ENCODE measurements at regions not wholly inside any gene's neighbourhood (a gene's known extent, or its start where the extent isn't known, plus 50 kb on each side); places are given as distances from the start of the nearest gene placed in this dataset.

DNA sequence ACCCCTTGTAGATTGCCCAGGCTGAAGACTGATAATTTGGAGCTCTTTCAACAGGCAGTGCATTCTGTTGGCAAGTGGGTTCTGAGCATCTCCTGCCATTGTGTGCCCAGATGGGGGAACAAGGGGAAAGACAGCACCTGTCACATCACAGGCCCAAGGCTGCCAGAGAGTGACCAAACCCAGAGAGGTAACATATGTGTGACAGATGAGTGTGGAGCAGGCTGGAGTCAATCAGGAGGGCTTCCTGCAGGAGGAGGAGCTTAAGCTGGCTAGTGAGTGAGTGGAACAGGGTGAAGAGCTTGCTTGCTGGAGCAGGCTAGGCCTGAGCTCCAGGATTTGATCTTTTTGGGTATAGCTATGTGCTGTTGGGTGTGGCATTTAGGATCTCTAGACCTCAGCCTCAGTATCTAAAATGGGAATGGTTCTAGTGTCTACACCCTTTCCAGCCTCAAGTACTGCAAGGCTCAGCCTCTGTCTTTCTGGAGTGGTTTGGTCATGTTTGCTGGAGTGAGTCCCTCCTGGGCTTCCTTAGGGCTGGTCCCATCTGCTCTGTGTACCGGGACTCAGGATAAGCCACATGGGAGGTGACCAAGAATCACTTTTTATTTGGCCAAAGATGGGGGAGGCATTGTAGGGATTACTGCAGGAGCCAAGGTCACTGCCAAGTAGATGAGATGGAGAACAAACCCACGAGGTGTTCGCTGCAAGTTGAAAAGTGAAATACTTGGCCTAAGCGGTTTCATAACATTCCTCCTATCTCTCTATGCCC is 152.4 kb upstream of the TSHZ3 start:
- no peak for DNase-seq (ENCODE audit: low read depth in 2 of 2)

DNA sequence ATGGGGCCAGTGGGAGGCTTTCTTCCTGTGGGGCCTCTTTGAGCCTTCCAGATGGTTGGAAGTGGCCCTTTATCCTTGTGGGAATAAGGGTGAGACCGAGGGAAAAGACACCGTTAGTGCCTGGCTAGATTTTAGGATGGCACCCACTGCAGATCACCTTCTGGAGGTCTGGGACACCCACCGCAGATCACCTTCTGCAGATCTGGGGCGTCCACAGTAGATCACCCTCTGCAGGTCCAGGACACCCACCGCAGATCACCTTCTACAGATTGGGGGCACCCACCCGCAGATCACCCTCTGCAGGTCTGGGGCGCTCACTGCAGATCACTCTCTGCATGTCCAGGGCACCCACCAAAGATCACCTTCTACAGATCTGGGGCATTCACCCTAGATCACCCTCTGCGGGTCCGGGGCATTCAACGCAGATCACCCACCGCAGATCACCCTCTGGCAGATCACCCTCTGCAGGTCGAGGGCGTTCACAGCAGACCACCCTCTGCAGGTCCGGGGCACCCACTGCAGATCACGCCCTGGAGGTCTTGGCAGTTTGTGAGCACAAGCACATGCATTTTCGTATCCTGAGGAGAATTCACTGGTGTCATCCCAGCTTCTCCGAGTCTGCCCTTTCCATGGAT is 153.4 kb upstream of the TSHZ3 start:
- DNase-seq (ENCODE audit: low read depth in 2 of 2), result no peak

DNA sequence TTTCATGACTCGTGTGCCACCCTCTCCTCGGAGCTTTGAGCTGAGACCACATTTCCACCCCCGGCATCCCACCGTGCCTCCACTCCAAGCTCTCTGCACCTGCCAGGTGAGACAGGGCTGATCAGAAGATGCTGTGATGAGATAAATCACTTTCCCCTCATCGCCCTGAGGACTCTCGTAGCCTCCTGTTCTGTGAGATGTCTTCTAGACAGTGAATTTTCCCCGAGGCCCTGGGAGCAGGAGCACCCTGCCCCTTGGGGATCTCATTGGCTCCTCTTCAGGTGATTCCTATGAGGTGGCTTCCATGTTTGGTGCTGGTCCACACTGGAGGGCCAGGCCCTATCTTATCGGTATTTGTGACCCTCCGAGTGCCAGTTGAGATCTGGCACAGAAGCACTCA is 154.0 kb upstream of the TSHZ3 start:
- DNase-seq (ENCODE audit: low read depth in 2 of 2), result no peak

DNA sequence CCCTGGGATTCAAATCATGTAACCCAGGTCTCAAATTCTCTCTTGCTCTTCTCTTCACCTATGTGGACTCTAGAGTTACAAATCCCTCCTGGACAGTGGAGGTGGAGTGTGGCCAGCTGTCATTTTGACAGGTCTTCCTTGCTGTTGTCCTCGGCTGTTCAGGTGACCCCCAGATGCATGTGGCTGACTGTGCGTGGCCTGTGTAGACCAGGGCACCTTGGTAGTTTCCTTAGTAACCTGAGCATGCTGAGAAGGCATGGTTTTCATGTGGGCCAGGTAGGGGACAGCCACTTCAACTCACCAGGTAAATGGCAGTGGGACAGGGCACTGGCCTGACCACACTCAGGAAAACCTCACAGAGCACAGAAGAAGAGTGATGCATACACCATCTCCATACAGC is 155.0 kb upstream of the TSHZ3 start:
- DNase-seq (ENCODE audit: low read depth in 2 of 2), result no peak

DNA sequence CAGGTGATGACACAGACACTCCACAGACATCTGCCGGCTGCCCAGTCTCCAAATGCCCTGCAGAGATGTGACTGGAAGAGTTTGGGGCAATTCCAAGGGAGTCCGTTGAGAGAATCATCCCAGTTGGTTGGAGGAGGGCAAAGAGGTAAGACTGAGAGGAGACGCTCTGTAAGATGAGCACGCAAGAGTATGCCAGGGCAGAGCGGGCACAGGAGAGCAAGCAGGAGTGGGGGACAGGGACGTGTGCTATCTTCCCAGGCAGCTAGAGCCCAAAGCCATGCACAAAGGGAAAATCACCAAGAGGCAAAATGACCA is 156.3 kb upstream of the TSHZ3 start:
- no peak for DNase-seq (ENCODE audit: low read depth in 2 of 2)

DNA sequence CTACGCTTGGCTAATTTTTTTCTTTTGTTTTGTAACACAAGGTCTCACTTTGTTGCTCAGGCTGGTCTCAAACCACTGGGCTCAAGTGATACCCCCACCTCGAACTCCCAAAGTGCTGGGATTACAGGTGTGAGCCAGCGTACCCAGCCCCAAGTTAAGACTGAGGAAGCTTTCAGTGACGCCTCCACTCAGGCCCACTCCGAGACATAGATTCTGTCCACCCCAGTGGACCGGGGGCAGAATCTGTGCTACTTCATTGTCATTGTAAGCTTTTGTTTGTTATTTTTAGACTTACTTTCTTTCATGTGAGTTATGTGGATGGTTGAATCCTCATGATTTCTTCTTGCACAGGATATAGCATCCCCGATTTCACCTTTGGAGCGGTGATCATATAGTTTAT is 156.9 kb upstream of the TSHZ3 start:
- no peak for DNase-seq (ENCODE audit: low read depth in 2 of 2)

DNA sequence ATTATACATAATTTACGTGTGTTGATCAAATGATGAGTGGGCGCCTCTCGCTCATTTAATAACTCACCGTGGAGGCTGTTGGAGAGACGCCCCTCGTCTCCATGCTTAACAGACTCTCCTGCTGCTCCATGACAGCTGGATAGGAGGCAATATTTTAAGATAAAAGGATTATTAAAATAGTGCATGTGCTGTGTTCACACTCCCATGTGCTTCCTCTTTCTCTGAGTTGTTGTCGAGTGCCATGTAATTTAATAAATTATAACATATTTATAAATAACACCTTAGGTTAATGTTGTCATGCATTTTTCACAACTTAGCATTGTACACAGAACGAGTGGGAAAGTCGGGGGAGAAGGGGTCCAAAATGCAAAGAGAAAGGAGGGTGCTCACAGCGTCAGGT is 161.4 kb upstream of the TSHZ3 start:
- no peak for DNase-seq (ENCODE audit: low read depth in 2 of 2)

DNA sequence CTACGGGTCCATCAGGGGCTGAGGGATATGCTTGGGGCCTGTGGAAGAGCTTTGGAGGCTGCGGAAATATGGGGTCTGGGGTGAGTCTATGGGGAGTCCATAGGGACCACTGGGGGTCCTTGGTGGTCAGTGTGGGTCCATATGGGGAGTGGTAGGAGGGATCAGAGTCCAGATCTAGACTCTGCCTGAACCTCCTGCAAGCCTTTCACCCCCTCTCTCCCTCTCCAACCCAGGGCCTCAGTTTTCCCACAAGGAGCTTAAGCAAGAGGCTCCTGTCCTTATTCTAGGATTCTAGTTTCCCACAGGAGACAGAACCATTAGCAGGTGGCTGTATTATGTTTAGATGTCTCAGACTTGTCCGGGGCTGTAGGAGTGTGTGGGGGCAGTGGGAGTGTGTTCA is 161.9 kb upstream of the TSHZ3 start:
- DNase-seq (ENCODE audit: low read depth in 2 of 2), result no peak

DNA sequence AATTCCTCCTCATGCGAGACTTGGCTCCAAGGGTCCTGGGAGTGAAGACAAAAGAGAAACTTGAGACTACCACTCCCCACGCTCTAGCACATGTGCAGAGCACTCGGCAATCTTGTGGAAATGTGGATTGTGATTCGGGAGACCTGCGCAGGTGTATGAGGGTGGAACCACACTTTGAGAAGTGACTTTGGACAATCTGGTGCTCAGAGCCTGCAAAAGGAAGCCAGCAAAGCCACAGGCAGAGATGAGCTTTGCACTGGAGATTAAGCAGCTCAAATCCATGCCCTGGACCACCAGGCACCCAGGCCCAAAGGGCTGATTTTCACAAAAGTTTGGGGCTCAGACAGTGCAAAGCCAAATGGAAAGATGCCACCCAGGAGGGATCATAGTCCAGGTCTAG is 162.5 kb upstream of the TSHZ3 start:
- no peak for DNase-seq (ENCODE audit: low read depth in 2 of 2)

DNA sequence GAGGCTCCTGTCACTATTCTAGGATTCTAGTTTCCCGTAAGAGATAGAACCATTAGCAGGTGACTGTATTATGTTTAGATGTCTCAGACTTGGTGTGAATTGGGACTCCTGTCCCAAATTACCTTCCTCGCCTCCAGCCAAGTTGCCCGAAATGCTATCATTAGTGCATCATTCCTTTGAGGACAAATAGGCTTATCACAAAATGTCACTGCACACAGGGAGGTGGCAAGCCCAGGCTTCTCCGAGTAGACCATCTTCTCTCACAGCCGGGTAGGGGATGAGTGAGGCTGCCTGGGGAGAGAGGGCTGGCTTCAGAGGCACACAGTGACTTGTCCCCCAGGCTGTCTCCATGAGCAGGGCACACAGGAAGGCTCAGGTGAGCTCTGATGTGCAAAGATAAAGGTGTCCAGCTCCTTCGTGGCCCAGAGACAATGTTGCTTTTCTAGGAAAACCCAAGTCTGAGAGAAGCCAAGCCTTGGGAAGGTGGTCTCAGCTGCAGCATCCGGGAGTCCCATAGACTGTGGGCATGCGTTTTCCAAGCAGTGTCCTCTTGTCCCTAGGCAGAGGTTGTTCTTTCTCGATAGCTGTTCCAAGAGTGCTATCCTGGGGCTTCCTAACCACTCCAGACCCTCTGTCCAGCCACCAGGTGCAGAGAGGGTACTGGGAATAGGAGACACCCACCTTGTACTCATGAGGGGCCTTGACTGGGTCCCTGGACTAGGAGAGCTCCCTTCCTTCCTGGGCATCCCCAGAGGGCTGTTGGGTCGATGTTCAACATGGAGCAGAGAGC is 163.1 kb upstream of the TSHZ3 start:
- DNase-seq (ENCODE audit: low read depth in 2 of 2), result no peak

DNA sequence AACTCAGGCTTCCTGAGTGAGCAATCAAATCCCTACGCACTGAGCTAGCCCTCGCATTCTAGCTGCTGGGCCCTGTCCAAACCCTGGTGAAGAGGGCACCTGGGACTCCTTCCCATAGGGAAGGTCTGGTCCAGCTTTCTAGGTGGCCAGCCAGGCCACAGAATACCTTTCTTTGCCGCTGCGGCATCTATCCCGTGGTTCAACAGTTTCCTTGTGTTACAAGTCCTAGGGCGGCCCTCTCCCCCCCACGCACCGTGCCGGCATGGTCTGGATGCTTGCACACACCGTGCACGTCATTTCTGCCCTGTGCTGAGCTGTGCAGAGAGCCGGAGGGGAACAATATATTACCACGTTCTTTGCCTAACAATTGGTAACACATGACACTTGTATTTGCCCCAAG is 164.6 kb upstream of the TSHZ3 start:
- DNase-seq (ENCODE audit: low read depth in 2 of 2), result no peak

DNA sequence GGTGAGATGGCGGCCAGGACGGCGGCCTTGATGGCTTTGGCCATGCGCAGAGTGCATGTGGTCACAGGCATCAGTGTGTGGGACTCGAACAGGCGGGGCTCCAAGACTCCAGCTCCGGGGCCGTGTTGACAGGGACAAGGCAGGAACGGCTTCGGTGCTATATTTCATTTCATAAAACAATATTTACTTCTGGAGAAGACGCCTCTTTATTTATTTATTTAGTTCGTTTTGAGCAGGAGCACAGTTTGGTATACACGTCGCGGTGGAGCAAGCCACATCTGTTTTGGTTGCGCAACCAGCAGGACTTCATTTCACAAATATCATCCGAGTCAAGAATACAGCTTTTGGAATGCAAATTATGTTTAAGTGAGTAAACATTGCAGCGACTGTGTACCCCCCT is 166.7 kb upstream of the TSHZ3 start:
- DNase-seq (ENCODE audit: low read depth in 2 of 2), result no peak

DNA sequence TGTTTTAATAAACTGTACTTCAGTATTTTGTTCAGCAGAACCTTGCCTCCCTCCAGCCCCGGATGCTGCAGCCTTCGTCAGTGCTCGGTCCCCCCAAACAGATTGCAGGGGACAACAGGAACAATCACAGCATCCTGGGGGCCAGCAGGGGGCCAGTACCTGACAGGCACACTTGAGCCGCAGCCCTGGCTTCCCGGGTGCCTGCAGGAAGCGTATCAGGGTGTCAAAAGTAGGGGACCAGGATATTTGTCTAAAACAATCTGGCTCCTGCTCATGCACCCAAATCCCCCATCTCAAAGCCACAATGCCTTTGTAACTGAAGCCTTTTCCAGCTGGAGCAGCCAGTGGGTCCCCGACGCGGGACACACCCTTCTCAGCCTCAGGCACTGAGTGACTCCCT is 167.5 kb upstream of the TSHZ3 start:
- no peak for DNase-seq (ENCODE audit: low read depth in 2 of 2)

DNA sequence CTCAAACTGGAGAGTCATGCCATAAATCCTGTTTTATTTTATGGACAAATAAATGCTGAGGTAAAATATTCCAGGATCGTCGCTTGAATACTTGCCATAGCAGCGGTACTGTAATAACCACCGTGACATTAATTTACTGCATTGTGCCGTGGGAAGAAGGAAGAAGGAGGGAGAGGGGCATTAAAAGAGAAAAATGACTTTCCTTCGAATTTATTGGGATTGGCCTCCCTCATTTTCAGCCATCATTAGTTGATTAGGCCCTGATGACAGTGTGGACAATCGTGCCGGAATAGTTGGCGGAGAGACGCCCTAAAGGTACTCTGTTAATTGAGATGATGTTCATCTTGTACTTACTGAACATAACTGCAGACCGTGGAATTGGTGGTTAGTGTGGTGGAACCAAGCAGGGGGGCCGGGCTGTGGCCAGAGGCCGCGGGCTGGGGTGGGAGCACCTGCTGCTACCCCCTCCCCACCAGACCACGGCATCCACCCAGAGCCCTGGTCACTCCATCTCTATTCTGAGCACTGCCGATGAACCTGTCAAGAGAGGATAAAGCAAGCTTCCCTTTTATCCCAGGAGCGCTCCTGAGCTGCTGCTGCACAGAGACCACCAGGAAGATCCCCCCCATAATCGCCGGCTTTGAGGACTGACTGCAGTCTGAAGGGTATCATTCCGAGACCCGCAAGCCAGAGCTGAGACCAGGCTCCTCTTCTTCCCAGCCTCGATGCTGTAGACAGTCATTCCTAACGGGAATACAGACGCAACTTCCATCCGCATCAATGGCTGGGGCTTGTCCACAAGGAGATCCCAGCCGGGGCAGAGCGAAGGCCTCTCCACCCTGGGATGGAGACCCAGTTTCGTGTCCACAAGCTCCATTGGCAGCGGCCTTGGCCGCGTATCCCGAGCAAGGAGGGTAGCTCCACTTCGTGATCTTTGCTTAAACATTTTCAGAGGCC is 168.3 kb upstream of the TSHZ3 start:
- DNase-seq (ENCODE audit: low read depth in 2 of 2), result no peak

DNA sequence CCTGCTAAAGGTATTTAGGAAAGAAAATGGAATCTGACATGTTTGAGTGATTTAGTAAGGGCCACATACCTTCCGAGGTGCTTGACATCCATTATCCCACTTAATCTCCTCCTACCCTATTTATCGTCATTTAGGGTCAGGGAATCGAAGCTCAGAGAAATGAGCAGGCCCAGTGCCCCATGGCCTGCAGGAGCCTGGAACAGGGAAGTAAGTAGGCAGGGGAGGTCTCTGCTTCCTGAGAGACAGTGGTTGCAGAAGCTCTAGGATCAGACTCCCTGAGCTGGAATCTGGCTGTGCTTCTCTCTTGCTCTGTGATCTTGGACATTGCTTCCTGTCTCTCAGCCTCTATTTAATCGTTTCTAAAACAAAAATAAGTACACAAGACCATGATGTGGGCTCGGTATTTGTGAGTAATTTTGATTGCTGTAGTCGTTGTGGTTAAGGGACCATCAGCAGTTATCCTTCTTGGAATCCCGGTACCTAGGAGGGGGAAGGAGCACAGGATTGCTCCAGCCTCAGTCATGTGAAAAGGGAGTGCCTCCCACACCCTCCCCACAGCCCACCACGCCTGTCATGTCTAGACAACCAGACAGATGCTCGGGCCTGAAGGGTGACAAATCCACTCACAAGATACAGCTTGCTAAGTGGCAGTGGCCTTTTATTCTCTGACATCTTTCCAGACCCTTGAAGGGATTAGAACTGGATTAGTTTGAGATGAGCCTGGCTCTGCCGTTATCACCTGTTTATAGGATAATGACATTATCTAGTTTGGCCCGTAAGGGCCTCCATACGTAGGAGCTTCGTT is 169.2 kb upstream of the TSHZ3 start:
- no peak for DNase-seq (ENCODE audit: low read depth in 2 of 2)

DNA sequence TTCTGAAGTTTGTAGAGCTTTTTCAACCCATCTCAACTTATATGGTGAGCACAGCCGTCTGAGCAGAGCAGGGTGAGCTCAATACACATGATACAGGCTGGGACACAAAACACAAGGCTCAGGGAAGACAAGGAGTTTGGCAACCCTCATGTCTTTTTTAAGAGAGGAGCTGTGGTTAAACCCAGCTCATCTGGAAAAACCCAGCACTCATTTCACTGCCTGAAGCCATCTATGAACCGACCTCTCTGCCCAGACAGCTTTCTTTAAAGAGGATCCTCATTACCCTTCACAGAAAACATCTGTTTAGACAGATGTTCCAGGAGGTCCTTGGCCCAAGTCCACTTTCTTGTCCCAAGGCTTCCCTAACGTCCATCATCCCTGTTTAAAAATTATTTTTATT is 170.0 kb upstream of the TSHZ3 start:
- DNase-seq (ENCODE audit: low read depth in 2 of 2), result no peak

DNA sequence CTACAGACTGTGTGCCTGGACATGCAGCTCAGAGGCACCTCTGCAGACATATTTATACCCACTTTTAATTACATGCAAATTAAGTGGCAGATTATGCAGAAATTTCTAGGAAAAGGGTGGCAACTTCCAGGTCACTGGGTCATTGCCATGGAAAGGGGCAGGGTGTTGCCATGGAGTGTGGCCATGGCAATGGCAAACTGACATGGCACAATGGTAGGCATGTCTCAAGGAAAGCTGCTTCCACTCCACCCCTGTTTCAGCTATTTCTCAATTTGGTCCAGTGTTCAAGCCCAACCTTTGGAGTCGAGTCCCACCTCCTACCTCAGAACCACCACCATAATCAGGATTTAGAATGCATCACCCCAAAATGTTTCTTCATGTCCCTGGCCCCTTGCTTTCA is 170.7 kb upstream of the TSHZ3 start:
- DNase-seq (ENCODE audit: low read depth in 2 of 2), result no peak

DNA sequence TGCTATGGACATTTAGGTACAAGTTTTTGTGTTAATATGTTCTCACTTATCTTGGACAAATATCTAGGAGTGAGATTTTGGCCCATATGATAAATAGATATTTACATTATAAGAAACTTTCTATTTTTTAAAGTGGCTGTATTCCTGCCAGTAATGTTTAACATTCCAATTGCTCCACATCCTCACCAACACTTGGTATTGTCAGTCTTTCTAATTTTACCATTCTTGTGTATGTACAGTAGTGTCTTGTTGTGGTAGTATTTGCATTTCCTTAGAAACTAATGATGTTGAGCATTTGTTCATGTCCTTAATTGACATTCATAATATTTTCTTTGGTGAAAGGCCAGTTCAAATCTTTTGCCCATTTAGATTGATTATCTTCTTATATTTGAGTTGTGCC is 171.4 kb upstream of the TSHZ3 start:
- DNase-seq (ENCODE audit: low read depth in 2 of 2), result no peak

DNA sequence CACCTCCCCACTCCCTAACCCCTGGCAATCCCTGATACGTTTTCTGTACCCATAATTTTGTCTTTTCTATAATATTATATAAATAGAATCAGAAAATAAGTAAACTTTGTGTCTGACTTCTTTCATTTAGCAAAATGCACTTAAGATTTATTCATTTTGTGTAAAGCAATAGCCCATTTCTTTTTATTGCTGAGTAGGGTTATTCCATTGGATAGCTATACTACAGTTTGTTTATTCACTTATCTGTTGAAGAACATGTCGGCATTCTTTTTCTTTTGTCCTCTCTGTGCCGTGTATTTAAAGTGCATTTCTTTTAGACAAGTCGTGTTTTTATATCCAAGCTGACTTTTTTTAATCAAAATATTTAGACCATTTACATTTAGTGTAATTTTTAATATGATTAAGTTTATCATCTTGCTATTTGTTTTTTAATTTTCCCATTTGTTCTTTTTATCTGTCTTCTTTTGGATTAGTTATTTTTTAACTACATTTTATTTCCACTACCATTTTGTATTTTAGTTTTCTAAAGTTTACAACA is 176.4 kb upstream of the TSHZ3 start:
- DNase-seq (ENCODE audit: low read depth in 2 of 2), result no peak

DNA sequence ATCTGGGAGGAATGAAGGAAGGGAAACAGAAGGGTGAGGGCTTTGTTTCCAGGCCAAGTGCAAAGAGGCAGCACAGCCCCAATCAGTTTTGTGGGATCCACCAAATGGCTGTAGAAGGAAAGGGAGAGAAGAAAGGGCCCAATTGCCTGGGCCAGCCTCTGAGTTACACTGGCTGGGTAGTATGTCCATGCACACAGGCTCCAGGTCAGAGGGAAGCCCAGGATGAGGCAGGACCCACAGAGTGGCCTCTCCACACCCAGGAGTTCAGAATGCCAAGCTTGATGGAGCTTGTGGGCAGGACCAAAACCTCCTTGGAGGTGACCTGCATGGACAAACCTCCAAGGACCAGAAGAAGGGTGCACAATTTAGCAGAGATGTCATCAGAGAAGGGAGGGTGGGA is 178.2 kb upstream of the TSHZ3 start:
- DNase-seq (ENCODE audit: low read depth in 2 of 2), result no peak

DNA sequence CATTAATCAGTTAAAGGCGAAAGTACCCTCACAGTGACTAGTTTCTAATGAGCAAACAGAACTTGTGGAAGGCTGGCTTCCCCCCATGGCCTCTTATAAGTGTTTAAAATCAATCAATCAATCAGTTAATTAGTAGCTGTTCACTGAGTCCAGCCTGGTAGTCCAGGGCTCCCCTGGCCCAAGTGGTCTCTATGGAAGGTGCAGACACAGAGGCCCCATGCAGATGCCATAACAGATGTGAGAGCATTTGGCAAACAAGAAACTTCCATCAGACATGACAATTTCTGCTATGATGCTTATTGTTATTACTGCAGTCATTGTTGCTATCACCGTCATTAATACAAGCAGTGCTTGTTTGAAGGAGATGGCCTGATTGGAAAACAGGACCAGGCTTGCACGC is 179.0 kb upstream of the TSHZ3 start:
- DNase-seq (ENCODE audit: low read depth in 2 of 2), result no peak

Measured in activated CD8-positive, alpha-beta memory T cell treated with anti-CD3 and anti-CD28 coated beads for 4 hours (primary cell).